GM12864 (cell line): ENCODE measurements at regions not wholly inside any gene's neighbourhood (a gene's known extent, or its start where the extent isn't known, plus 50 kb on each side); places are given as distances from the start of the nearest gene placed in this dataset.

Experiments used
- DNase-seq: peaks from one replicate; pipeline ENCODE4 v3.0.0-alpha.2; 2011; ENCODE audit warnings: low read depth
- H3K4me3 ChIP-seq: 2 replicates; pipeline ENCODE4 v1.5.1; 2011; ENCODE audit warnings: mild to moderate bottlenecking, low read depth, low read length, control low read depth
- CTCF ChIP-seq: IDR thresholded peaks from 2 replicates; pipeline ENCODE4 v1.5.1; 2011; ENCODE audit warnings: low read depth, mild to moderate bottlenecking, moderate library complexity, low read length, control low read depth, inconsistent platforms; ENCODE audit errors: missing control alignments

- no peak for DNase-seq
- TF ChIP-seq CTCF = no peak
- H3K4me3 ChIP-seq = no peak overlapping the region
Measured at GRCh38 chr3:14333621-14334020, 68.8 kb upstream of the SLC6A6 start.

GRCh38 chr3:14334136-14334535 lies 68.3 kb upstream of the SLC6A6 start:
- no peak for TF ChIP-seq CTCF
- no peak for DNase-seq
- H3K4me3 ChIP-seq = no peak overlapping the region

- TF ChIP-seq CTCF = no peak
- H3K4me3 ChIP-seq = no peak overlapping the region
- DNase-seq = no peak
Measured at GRCh38 chr3:14334936-14335335, 67.5 kb upstream of the SLC6A6 start.

- no peak for TF ChIP-seq CTCF
- no peak overlapping the region for H3K4me3 ChIP-seq
- DNase-seq = no peak
Measured at GRCh38 chr3:14335774-14336748, 66.3 kb upstream of the SLC6A6 start.

GRCh38 chr3:14336749-14337598 lies 65.4 kb upstream of the SLC6A6 start:
- TF ChIP-seq CTCF = no peak
- DNase-seq = no peak
- H3K4me3 ChIP-seq = no peak overlapping the region

GRCh38 chr3:14337828-14338227 lies 64.6 kb upstream of the SLC6A6 start:
- DNase-seq = no peak
- H3K4me3 ChIP-seq = no peak overlapping the region
- no peak for TF ChIP-seq CTCF
